Nephron progenitor cell (in vitro differentiated cells): ENCODE measurements at regions not wholly inside any gene's neighbourhood (a gene's known extent, or its start where the extent isn't known, plus 50 kb on each side); places are given as distances from the start of the nearest gene placed in this dataset.

Experiments
- DNase-seq: peaks from one replicate; pipeline ENCODE4 v3.0.0; 2021
- H3K27ac Mint-ChIP-seq: 2 replicates; pipeline ENCODE4 v1.8.0; 2021; ENCODE audit warnings: mild to moderate bottlenecking, moderate library complexity, mixed read lengths
- H3K27me3 Mint-ChIP-seq: 2 replicates; pipeline ENCODE4 v1.8.0; 2021; ENCODE audit warnings: mild to moderate bottlenecking, low read depth, mixed read lengths; ENCODE audit not compliant: poor library complexity
- H3K36me3 Mint-ChIP-seq: 2 replicates; pipeline ENCODE4 v1.8.0; 2021; ENCODE audit warnings: low read depth, mixed read lengths
- H3K4me1 Mint-ChIP-seq: 2 replicates; pipeline ENCODE4 v1.8.0; 2021; ENCODE audit warnings: mixed read lengths
- H3K4me3 Mint-ChIP-seq: 2 replicates; pipeline ENCODE4 v1.8.0; 2021; ENCODE audit warnings: mild to moderate bottlenecking, moderate library complexity, mixed read lengths
- H3K9me3 Mint-ChIP-seq: 2 replicates; pipeline ENCODE4 v1.8.0; 2021; ENCODE audit warnings: mild to moderate bottlenecking, moderate library complexity, mixed read lengths
- TF ChIP-seq, protein P1 (sequence below): fragments of 200-600 bp; sonication (generic); IDR thresholded peaks from 2 replicates; pipeline ENCODE4 v1.5.0; 2021; ENCODE audit warnings: antibody characterized with exemption

- Mint-ChIP-seq H3K9me3 (peaks cover 4% of the 10 kb centered on the region), H3K27me3 (no peaks in the 10 kb centered on the region), H3K36me3 (no peaks in the 10 kb centered on the region), H3K4me3 (no peak overlapping the region), H3K4me1 (no peaks in the 10 kb centered on the region), H3K27ac (no peak overlapping the region)
- TF ChIP-seq, protein P1, sequence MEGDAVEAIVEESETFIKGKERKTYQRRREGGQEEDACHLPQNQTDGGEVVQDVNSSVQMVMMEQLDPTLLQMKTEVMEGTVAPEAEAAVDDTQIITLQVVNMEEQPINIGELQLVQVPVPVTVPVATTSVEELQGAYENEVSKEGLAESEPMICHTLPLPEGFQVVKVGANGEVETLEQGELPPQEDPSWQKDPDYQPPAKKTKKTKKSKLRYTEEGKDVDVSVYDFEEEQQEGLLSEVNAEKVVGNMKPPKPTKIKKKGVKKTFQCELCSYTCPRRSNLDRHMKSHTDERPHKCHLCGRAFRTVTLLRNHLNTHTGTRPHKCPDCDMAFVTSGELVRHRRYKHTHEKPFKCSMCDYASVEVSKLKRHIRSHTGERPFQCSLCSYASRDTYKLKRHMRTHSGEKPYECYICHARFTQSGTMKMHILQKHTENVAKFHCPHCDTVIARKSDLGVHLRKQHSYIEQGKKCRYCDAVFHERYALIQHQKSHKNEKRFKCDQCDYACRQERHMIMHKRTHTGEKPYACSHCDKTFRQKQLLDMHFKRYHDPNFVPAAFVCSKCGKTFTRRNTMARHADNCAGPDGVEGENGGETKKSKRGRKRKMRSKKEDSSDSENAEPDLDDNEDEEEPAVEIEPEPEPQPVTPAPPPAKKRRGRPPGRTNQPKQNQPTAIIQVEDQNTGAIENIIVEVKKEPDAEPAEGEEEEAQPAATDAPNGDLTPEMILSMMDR = no peak
- no peak for DNase-seq
Measured at GRCh38 chr16:52928955-52929354, 123.7 kb downstream of the CHD9NB start.

DNA sequence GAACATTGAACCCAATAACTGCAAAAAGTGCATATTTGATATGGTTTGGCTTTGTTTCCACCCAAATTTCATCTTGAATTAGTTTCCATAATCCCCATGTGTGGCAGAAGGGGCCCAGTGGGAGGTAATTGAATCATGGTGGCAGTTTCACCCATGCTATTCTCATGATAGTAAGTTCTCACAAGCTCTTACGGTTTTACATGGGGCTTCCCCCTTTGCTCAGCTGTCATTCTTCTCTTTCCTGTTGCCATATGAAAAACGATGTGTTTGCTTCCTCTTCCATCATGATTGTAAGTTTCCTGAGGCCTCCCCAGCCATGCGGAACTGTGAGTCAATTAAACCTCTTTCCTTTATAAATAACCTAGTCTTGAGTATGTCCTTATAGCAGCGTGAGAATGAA lies 127.6 kb downstream of the CHD9NB start:
- Mint-ChIP-seq H3K4me1 (no peaks in the 10 kb centered on the region), H3K27me3 (no peaks in the 10 kb centered on the region), H3K27ac (no peak overlapping the region), H3K4me3 (no peak overlapping the region), H3K36me3 (no peaks in the 10 kb centered on the region), H3K9me3 (no peaks in the 10 kb centered on the region)
- DNase-seq = no peak
- TF ChIP-seq, protein P1 = no peak

GRCh38 chr16:52924162-52924561 lies 128.5 kb downstream of the CHD9NB start:
- Mint-ChIP-seq H3K9me3 (no peaks in the 10 kb centered on the region), H3K4me1 (no peaks in the 10 kb centered on the region), H3K27me3 (no peaks in the 10 kb centered on the region), H3K4me3 (no peak overlapping the region), H3K36me3 (no peaks in the 10 kb centered on the region), H3K27ac (no peak overlapping the region)
- TF ChIP-seq, protein P1 = no peak
- no peak for DNase-seq

- Mint-ChIP-seq H3K36me3 (no peaks in the 10 kb centered on the region), H3K27me3 (no peaks in the 10 kb centered on the region), H3K4me3 (no peak overlapping the region), H3K27ac (no peak overlapping the region), H3K9me3 (peaks cover 4% of the 10 kb centered on the region), H3K4me1 (no peaks in the 10 kb centered on the region)
- no peak for DNase-seq
- TF ChIP-seq, protein P1 = no peak
Measured at GRCh38 chr16:52921104-52921503, 131.6 kb downstream of the CHD9NB start.

DNA sequence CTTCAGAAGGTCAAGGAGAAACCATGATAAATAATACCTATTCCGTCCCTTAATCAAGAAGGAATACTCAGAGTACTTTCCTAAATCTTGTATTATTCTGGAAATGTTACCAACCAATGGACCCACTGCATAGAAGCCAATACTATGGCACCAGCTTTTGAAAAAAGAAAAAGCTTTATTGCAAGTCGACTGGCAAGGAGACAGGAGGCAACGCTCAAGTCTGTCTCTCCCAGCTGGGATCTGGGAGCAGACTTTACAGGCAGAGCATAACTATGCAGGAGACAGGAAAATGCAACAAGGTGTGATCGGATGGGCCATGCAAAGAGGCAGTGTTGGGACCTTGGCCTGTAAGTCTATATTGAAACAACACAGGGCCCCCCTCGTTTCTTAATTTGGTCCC lies 132.4 kb downstream of the CHD9NB start:
- no peaks in the 10 kb centered on the region for H3K4me1 Mint-ChIP-seq
- DNase-seq = no peak
- H3K4me3 Mint-ChIP-seq = no peak overlapping the region
- TF ChIP-seq, protein P1 = no peak
- no peaks in the 10 kb centered on the region for H3K36me3 Mint-ChIP-seq
- H3K27me3 Mint-ChIP-seq = no peaks in the 10 kb centered on the region
- no peak overlapping the region for H3K27ac Mint-ChIP-seq
- H3K9me3 Mint-ChIP-seq = peaks cover 4% of the 10 kb centered on the region

GRCh38 chr16:52914428-52914827 lies 138.3 kb downstream of the CHD9NB start:
- DNase-seq = no peak
- Mint-ChIP-seq H3K27me3 (peaks cover 8% of the 10 kb centered on the region), H3K4me3 (no peak overlapping the region), H3K36me3 (no peaks in the 10 kb centered on the region), H3K9me3 (peaks cover 4% of the 10 kb centered on the region), H3K4me1 (no peaks in the 10 kb centered on the region), H3K27ac (no peak overlapping the region)
- TF ChIP-seq, protein P1 = no peak
